Upper lobe of left lung (tissue), 6 donors: ENCODE measurements at regions not wholly inside any gene's neighbourhood (a gene's known extent, or its start where the extent isn't known, plus 50 kb on each side); places are given as distances from the start of the nearest gene placed in this dataset.
A peak's percentile ranks its signal among the peaks of the same experiment; 100 is the strongest.

Experiments used
- ATAC-seq, 2 donors: fragments of 200-7000 bp; cut with Tn5 transposase; one replicate each; pipeline ENCODE4 v1.9.1; 2022; ENCODE audit warnings: mild to moderate bottlenecking in 2 of 2, moderate library complexity in 2 of 2; ENCODE audit not compliant: low FRiP score in 2 of 2
- DNase-seq, 2 donors: peaks; one replicate each; pipeline ENCODE4 v3.0.0-alpha.2; 2019 to 2020
- H3K27ac ChIP-seq, 4 donors: fragments of 200-600 bp; sonication (generic); one replicate each; pipeline ENCODE4 v1.5.1; 2016 to 2019
- H3K27me3 ChIP-seq, 4 donors: fragments of 200-600 bp; sonication (generic); one replicate each; pipeline ENCODE4 v1.5.1; 2017 to 2019
- H3K36me3 ChIP-seq, 4 donors: fragments of 200-600 bp; sonication (generic); one replicate each; pipeline ENCODE4 v1.5.1; 2016 to 2019
- H3K4me1 ChIP-seq, 4 donors: fragments of 200-600 bp; sonication (generic); one replicate each; pipeline ENCODE4 v1.5.1; 2018 to 2019
- H3K4me3 ChIP-seq, 4 donors: fragments of 200-600 bp; sonication (generic); one replicate each; pipeline ENCODE4 v1.5.1; 2017 to 2019; ENCODE audit warnings: mild to moderate bottlenecking in 2 of 4, moderate library complexity in 1 of 4
- H3K9me3 ChIP-seq, 4 donors: fragments of 200-600 bp; sonication (generic); one replicate each; pipeline ENCODE4 v1.5.1; 2018 to 2019
- EP300 ChIP-seq, 4 donors: sonication (generic); formaldehyde crosslinking; IDR thresholded peaks; one replicate each; pipeline ENCODE4 v1.5.1; 2017; ENCODE audit warnings: antibody characterized with exemption in 4 of 4, control low read depth in 2 of 4
- POLR2A ChIP-seq, 4 donors: fragments of 450-650 bp; IDR thresholded peaks; one replicate each; pipeline ENCODE4 v1.5.1; 2016 to 2017; ENCODE audit warnings: antibody characterized with exemption in 4 of 4, mild to moderate bottlenecking in 2 of 4
- POLR2AphosphoS5 ChIP-seq, 2 donors: sonication (generic); formaldehyde crosslinking; IDR thresholded peaks; one replicate each; pipeline ENCODE4 v1.5.1; 2017; ENCODE audit warnings: antibody characterized with exemption in 2 of 2
- WGBS, 2 donors: methylation state at CpG; one replicate each; pipeline ENCODE4 v1.1.5; 2017 to 2018; 5-methylcytosine and 5-hydroxymethylcytosine counted together
- TF ChIP-seq, protein P1 (sequence below), 6 experiments: fragments of 450-650 bp in 4 of 6; fragments of 200-600 bp in 2 of 6; sonication (generic) in 2 of 6; IDR thresholded peaks; one replicate each; pipeline ENCODE4 v1.5.1; 2016 to 2019; ENCODE audit warnings: antibody characterized with exemption in 6 of 6
- donor health status: DM: no; HTN: no; CAD: no; lungs with moderate emphysema.
- donor health status: DM: no; HTN: yes; CAD: no; lungs with severe emphysema.

DNA sequence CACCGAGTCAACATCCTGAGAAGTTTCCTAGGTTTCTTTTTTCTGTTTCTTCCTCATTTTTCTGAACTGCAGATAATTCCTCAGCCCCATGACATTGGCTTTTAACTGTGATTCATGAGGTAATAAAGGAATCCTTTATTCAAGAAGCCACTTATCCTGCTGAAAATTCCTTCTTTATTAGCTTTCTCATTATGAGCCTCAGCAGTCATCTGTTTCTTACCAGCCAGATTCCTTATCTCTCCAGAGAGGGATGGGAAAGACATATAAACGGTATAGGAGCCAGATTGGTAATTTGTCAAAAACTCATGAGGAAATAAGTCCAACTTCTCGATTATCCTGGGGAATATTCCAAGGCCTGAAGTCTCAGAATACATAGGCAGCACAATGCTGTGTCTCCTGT is 465.4 kb downstream of the ICE1 start:
- DNase-seq: no peak
- no peaks in the 10 kb centered on the region for H3K27me3 ChIP-seq
- no peak overlapping the region for H3K27ac ChIP-seq
- no peaks in the 10 kb centered on the region for H3K36me3 ChIP-seq
- no peak for ATAC-seq
- 43 to 55% methylated on average over 3 of the region's 3 CpGs for WGBS, 2 donors
- H3K4me1 ChIP-seq: peaks cover 0 to 7% (median 5%) of the 10 kb centered on the region in 4 donors
- H3K9me3 ChIP-seq: no peaks in the 10 kb centered on the region
- TF ChIP-seq POLR2AphosphoS5 (IDR thresholded peaks at IDR 0.05) (no peak), POLR2A (IDR thresholded peaks at IDR 0.05) (no peak), EP300 (IDR thresholded peaks at IDR 0.05) (no peak)
- TF ChIP-seq, protein P1, sequence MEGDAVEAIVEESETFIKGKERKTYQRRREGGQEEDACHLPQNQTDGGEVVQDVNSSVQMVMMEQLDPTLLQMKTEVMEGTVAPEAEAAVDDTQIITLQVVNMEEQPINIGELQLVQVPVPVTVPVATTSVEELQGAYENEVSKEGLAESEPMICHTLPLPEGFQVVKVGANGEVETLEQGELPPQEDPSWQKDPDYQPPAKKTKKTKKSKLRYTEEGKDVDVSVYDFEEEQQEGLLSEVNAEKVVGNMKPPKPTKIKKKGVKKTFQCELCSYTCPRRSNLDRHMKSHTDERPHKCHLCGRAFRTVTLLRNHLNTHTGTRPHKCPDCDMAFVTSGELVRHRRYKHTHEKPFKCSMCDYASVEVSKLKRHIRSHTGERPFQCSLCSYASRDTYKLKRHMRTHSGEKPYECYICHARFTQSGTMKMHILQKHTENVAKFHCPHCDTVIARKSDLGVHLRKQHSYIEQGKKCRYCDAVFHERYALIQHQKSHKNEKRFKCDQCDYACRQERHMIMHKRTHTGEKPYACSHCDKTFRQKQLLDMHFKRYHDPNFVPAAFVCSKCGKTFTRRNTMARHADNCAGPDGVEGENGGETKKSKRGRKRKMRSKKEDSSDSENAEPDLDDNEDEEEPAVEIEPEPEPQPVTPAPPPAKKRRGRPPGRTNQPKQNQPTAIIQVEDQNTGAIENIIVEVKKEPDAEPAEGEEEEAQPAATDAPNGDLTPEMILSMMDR (IDR thresholded peaks at IDR 0.05): no peak
- H3K4me3 ChIP-seq: no peak overlapping the region

DNA sequence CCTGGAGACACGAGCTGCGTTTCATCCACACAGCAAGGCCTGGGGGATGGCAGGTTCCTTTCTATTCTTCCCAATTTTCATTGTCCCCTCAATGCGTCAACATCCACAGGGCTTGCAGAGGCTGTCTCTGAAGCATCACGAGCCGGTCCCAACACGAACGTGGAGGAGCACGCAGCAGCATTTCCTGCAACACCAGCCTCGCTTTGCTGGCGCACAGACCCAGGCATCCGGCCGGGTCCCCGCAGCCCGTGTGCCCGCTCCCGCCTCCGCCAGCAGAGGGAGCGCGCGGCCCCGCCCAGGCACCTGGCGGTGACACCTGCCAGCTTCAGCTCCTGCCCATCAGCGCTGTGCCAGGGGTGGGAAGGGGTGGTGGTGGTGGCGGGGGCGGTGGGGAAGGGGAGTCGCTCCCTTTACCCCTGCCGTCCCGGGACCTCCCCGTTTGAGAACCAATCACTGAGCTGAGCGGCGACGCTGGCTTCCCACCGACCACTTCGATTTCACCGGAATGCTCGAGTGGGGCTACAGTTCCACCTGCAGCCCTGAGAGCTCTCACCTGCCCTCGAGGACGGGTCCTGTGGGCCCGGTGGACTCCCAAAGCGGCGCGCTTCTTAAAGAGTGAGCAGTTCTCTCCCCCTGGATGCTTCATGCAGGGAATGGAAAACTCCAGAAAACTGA is 464.5 kb downstream of the ICE1 start:
- WGBS, 2 donors: 15 to 35% methylated on average over 16 to 41 of the region's 42 CpGs

GRCh38 chr5:5886353-5886752 is 463.9 kb downstream of the ICE1 start:
- TF ChIP-seq POLR2A (IDR thresholded peaks at IDR 0.05) (no peak), EP300 (IDR thresholded peaks at IDR 0.05) (no peak), POLR2AphosphoS5 (IDR thresholded peaks at IDR 0.05) (no peak)
- TF ChIP-seq, protein P1 (IDR thresholded peaks at IDR 0.05): no peak
- no peaks in the 10 kb centered on the region for H3K36me3 ChIP-seq
- H3K4me1 ChIP-seq: peaks cover 0 to 7% (median 5%) of the 10 kb centered on the region in 4 donors
- H3K27ac ChIP-seq: no peak overlapping the region
- WGBS, 2 donors: 88 to 90% methylated on average over 18 to 19 of the region's 20 CpGs
- no peaks in the 10 kb centered on the region for H3K27me3 ChIP-seq
- ATAC-seq: no peak
- H3K4me3 ChIP-seq: no peak overlapping the region
- DNase-seq: peak in 1 of 2 donors; percentile 76
- no peaks in the 10 kb centered on the region for H3K9me3 ChIP-seq

More for the DNA sequence above, 464.5 kb downstream of the ICE1 start:
- Histone ChIP-seq H3K27ac (no peak overlapping the region), H3K36me3 (no peaks in the 10 kb centered on the region), H3K9me3 (no peaks in the 10 kb centered on the region), H3K4me1 (peaks cover 0 to 7% (median 5%) of the 10 kb centered on the region in 4 donors), H3K27me3 (no peaks in the 10 kb centered on the region), H3K4me3 (no peak overlapping the region)
- TF ChIP-seq, protein P1 (IDR thresholded peaks at IDR 0.05): peak; percentile 35 to 73 (median 61)
- no peak for TF ChIP-seq EP300 (IDR thresholded peaks at IDR 0.05)
- DNase-seq (peak; percentile 33 to 92), ATAC-seq (peak; percentile 53 to 75)

- 87 to 88% methylated on average over 8 of the region's 8 CpGs for WGBS, 2 donors
- no peak for ATAC-seq
- peak in 1 of 2 donors; percentile 51 for DNase-seq
- peaks cover 0 to 7% (median 5%) of the 10 kb centered on the region in 4 donors for H3K4me1 ChIP-seq
- no peaks in the 10 kb centered on the region for H3K27me3 ChIP-seq
- no peaks in the 10 kb centered on the region for H3K9me3 ChIP-seq
- H3K36me3 ChIP-seq: no peaks in the 10 kb centered on the region
- TF ChIP-seq POLR2A (IDR thresholded peaks at IDR 0.05): no peak
- TF ChIP-seq, protein P1 (IDR thresholded peaks at IDR 0.05): no peak
- TF ChIP-seq EP300 (IDR thresholded peaks at IDR 0.05): no peak
- TF ChIP-seq POLR2AphosphoS5 (IDR thresholded peaks at IDR 0.05): no peak
- no peak overlapping the region for H3K27ac ChIP-seq
- no peak overlapping the region for H3K4me3 ChIP-seq
Observed at GRCh38 chr5:5885782-5886181, 463.3 kb downstream of the ICE1 start.

DNA sequence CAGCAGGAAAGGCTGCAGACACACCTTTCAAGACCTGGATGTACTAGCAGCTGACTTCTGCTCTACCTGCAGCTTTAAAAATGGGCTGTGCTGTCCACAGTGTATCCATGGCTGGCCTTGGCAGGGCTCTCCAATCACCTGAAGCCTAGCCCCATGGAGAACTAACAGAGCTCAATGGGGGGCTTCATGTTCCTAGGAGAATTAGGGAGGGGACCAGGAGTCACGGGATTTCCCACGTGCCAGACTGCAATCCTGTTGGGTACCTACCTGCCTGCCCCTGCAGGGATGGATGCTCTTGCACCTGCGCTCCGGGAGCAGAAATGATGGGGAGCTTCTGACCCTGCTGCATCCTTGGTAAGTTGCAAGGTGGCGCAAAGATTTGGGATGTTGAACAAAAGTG is 462.1 kb downstream of the ICE1 start:
- Histone ChIP-seq H3K36me3 (no peaks in the 10 kb centered on the region), H3K9me3 (no peaks in the 10 kb centered on the region), H3K4me1 (peaks cover 0 to 7% (median 5%) of the 10 kb centered on the region in 4 donors), H3K27me3 (no peaks in the 10 kb centered on the region), H3K4me3 (no peak overlapping the region), H3K27ac (no peak overlapping the region)
- TF ChIP-seq POLR2A (IDR thresholded peaks at IDR 0.05) (no peak), EP300 (IDR thresholded peaks at IDR 0.05) (no peak), POLR2AphosphoS5 (IDR thresholded peaks at IDR 0.05) (no peak)
- TF ChIP-seq, protein P1 (IDR thresholded peaks at IDR 0.05): no peak
- DNase-seq (no peak), ATAC-seq (no peak)
- 77 to 88% methylated on average over 4 to 5 of the region's 5 CpGs for WGBS, 2 donors
